Activated CD4-positive, alpha-beta memory T cell treated with anti-CD3 and anti-CD28 coated beads, Interleukin-2, amount 10 ng/mL, durations not matched to agents 7 days and 5 days (primary cell): ENCODE measurements at regions not wholly inside any gene's neighbourhood (a gene's known extent, or its start where the extent isn't known, plus 50 kb on each side); places are given as distances from the start of the nearest gene placed in this dataset.
A peak's percentile ranks its signal among the peaks of the same experiment; 100 is the strongest.

ENCODE experiments used
- CTCF ChIA-PET: fragments of 350-600 bp; sonication (Branson Sonifier 250); formaldehyde crosslinking; loops from one replicate; lab custom pipeline; 2021; ENCODE audit warnings: antibody characterized with exemption, inconsistent platforms; lab: Charles Lee
- POLR2A ChIA-PET: fragments of 350-600 bp; sonication (Branson Sonifier 250); formaldehyde crosslinking; loops from one replicate; lab custom pipeline; 2021; ENCODE audit warnings: antibody characterized with exemption; lab: Charles Lee
- DNase-seq: peaks from one replicate; pipeline ENCODE4 v3.0.0-alpha.2; 2020
- H3K27ac Mint-ChIP-seq: one replicate; pipeline ENCODE4 v1.8.0; 2021; ENCODE audit warnings: mild to moderate bottlenecking, mixed read lengths
- H3K27me3 Mint-ChIP-seq: one replicate; pipeline ENCODE4 v1.8.0; 2021; ENCODE audit warnings: mixed read lengths
- H3K36me3 Mint-ChIP-seq: one replicate; pipeline ENCODE4 v1.8.0; 2021; ENCODE audit warnings: low read depth, mixed read lengths
- H3K4me1 Mint-ChIP-seq: one replicate; pipeline ENCODE4 v1.8.0; 2021; ENCODE audit warnings: mixed read lengths
- H3K4me3 Mint-ChIP-seq: one replicate; pipeline ENCODE4 v1.8.0; 2021; ENCODE audit warnings: mild to moderate bottlenecking, mixed read lengths
- H3K9me3 Mint-ChIP-seq: one replicate; pipeline ENCODE4 v1.8.0; 2021; ENCODE audit warnings: mixed read lengths

- Mint-ChIP-seq H3K36me3 (no peaks in the 10 kb centered on the region), H3K4me3 (no peak overlapping the region), H3K27me3 (no peaks in the 10 kb centered on the region), H3K4me1 (no peaks in the 10 kb centered on the region), H3K27ac (no peak overlapping the region), H3K9me3 (no peaks in the 10 kb centered on the region)
- ChIA-PET CTCF (no interaction called here), POLR2A (no interaction called here)
- DNase-seq: no peak
These were observed 601.9 kb downstream of the MRPL39 start for GRCh38 chr21:25005388-25005787.

DNA sequence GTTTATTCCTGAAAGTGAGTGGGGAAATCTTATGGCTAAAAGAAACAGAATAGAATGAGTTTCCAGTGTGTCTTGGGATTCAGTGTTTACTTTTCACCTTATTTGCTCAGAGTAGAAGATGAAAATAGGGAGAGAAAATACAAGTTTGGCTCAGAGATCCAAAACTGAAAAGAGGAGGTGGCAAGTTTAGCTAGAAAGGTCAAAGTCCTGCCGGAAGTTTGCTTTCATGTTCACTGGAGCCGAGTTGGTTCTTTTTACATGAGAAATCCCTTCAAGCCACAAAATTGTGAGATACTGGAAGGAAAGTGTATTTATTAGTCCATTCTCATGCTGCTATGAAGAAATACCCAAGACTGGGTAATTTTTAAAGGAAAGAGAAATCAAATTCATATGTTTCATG lies 604.6 kb downstream of the MRPL39 start:
- no peak for DNase-seq
- Mint-ChIP-seq H3K4me3 (no peak overlapping the region), H3K4me1 (no peaks in the 10 kb centered on the region), H3K27ac (no peak overlapping the region), H3K27me3 (no peaks in the 10 kb centered on the region), H3K36me3 (no peaks in the 10 kb centered on the region), H3K9me3 (no peaks in the 10 kb centered on the region)
- ChIA-PET POLR2A (no interaction called here), CTCF (no interaction called here)

DNA sequence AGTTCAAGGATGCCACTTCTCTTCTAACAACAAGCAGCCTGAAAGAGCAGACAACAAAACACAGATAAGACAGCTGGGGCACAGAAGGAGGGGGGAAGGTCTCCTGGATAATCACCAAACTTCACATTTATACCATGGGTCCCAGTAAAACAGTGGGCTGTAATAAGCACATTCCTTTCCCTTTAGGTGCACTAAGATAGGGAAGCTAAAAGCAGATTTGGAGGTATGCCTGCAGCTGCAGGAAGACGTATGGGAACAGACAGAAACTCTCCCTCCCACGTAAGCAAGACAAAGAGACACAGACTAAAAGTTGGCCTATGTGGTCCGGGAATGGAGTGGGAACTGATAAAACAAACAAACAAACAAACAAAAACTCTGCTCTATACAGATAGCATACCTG lies 612.1 kb downstream of the MRPL39 start:
- Mint-ChIP-seq H3K27ac (no peak overlapping the region), H3K4me1 (no peaks in the 10 kb centered on the region), H3K36me3 (no peaks in the 10 kb centered on the region), H3K9me3 (peaks cover 5% of the 10 kb centered on the region), H3K4me3 (no peak overlapping the region), H3K27me3 (no peaks in the 10 kb centered on the region)
- CTCF ChIA-PET: no interaction called here
- DNase-seq: no peak
- POLR2A ChIA-PET: no interaction called here

DNA sequence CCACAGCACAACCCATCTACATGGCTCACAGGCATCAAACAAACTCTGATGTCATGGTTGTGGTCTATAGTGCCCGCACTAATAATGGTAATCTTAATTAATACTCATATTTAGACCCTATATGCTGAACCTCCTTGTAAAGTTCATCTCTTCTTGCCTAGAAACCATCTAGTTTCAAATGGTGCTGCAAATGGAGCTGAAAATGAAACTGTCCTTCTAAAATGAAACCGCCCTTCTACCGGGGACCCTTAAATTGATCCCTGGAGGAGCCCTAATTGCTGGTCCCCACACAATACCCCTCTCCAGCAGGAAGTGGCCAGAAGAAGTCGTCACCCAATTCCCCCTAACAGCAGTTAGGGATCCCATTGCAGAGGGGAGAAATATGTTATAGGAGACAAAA lies 612.6 kb downstream of the MRPL39 start:
- no peak overlapping the region for H3K27ac Mint-ChIP-seq
- ChIA-PET POLR2A (no interaction called here), CTCF (no interaction called here)
- H3K9me3 Mint-ChIP-seq: peaks cover 5% of the 10 kb centered on the region
- no peak overlapping the region for H3K4me3 Mint-ChIP-seq
- H3K27me3 Mint-ChIP-seq: no peaks in the 10 kb centered on the region
- DNase-seq: no peak
- no peaks in the 10 kb centered on the region for H3K4me1 Mint-ChIP-seq
- H3K36me3 Mint-ChIP-seq: no peaks in the 10 kb centered on the region

GRCh38 chr21:24989516-24989915 lies 617.8 kb downstream of the MRPL39 start:
- Mint-ChIP-seq H3K36me3 (no peaks in the 10 kb centered on the region), H3K4me3 (no peak overlapping the region), H3K4me1 (no peaks in the 10 kb centered on the region), H3K27me3 (no peaks in the 10 kb centered on the region), H3K9me3 (peaks cover 5% of the 10 kb centered on the region), H3K27ac (no peak overlapping the region)
- CTCF ChIA-PET: no interaction called here
- POLR2A ChIA-PET: no interaction called here
- no peak for DNase-seq

DNA sequence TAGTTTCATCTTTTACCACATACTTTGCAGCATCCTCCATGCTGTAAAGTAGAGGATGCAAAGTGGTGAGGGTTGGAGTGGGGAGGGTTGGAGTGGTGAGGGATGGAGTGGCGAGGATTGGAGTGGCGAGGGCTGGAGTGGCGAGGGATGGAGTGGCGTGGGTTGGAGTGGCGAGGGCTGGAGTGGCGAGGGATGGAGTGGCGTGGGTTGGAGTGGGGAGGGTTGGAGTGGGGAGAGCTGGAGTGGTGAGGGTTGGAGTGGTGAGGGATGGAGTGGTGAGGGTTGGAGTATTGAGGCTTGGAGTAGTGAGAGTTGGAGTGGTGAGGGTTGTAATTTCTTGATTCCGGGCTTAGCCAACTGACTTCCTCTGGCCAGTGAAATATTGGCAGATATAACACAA lies 618.3 kb downstream of the MRPL39 start:
- H3K4me1 Mint-ChIP-seq: no peaks in the 10 kb centered on the region

GRCh38 chr21:24976238-24976637 lies 631.0 kb downstream of the MRPL39 start:
- Mint-ChIP-seq H3K27ac (no peak overlapping the region), H3K27me3 (no peaks in the 10 kb centered on the region), H3K4me1 (no peaks in the 10 kb centered on the region), H3K9me3 (peaks cover 4% of the 10 kb centered on the region), H3K4me3 (no peak overlapping the region), H3K36me3 (no peaks in the 10 kb centered on the region)
- ChIA-PET CTCF (no interaction called here), POLR2A (no interaction called here)
- no peak for DNase-seq

More for the DNA sequence above, 618.3 kb downstream of the MRPL39 start:
- no peak overlapping the region for H3K27ac Mint-ChIP-seq
- POLR2A ChIA-PET: no interaction called here
- CTCF ChIA-PET: no interaction called here
- no peaks in the 10 kb centered on the region for H3K27me3 Mint-ChIP-seq
- peaks cover 5% of the 10 kb centered on the region for H3K9me3 Mint-ChIP-seq
- no peak overlapping the region for H3K4me3 Mint-ChIP-seq
- DNase-seq: no peak
- H3K36me3 Mint-ChIP-seq: no peaks in the 10 kb centered on the region

GRCh38 chr21:24969068-24969467 lies 638.2 kb downstream of the MRPL39 start:
- Mint-ChIP-seq H3K27ac (no peak overlapping the region), H3K27me3 (no peaks in the 10 kb centered on the region), H3K4me3 (no peak overlapping the region), H3K36me3 (no peaks in the 10 kb centered on the region), H3K9me3 (peaks cover 8% of the 10 kb centered on the region), H3K4me1 (no peaks in the 10 kb centered on the region)
- ChIA-PET POLR2A (no interaction called here), CTCF (interaction anchor here (0.9 kb wide), 1 partner anchor 76 kb away, joined by 3 read pairs; no protein-coding TSS in a partner anchor)
- no peak for DNase-seq

GRCh38 chr21:24955275-24955961 lies 651.9 kb downstream of the MRPL39 start:
- Mint-ChIP-seq H3K4me3 (no peak overlapping the region), H3K27me3 (no peaks in the 10 kb centered on the region)
- POLR2A ChIA-PET: no interaction called here

DNA sequence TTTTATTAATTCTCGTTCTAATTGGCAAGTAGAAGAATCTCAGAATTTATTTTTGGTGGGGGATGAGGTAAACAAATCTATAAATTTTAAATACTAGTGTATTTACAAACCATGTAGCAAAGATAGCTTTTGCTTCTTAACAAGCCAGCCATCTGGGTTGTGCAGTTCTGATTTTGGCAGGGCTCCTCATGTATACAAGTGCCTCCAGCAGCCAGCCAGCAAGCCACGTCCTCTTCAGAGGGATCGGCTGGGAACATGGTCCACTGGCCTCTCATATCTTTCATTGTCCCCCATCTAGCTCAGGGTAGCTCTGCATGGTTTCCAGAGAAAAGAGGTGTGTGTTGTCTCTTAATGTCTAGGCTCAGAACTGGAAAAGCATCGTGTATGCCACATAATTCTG lies 659.1 kb downstream of the MRPL39 start:
- DNase-seq: no peak
- Mint-ChIP-seq H3K36me3 (no peaks in the 10 kb centered on the region), H3K4me3 (no peak overlapping the region), H3K27me3 (no peaks in the 10 kb centered on the region), H3K4me1 (no peaks in the 10 kb centered on the region), H3K27ac (no peak overlapping the region), H3K9me3 (peaks cover 3% of the 10 kb centered on the region)
- ChIA-PET POLR2A (no interaction called here), CTCF (no interaction called here)

More at GRCh38 chr21:24955275-24955961, 651.9 kb downstream of the MRPL39 start:
- CTCF ChIA-PET: no interaction called here
- DNase-seq: peak; percentile 21
- H3K4me1 Mint-ChIP-seq: peaks cover 7% of the 10 kb centered on the region
- H3K36me3 Mint-ChIP-seq: no peaks in the 10 kb centered on the region
- peak overlapping the region; percentile 10 for H3K27ac Mint-ChIP-seq
- H3K9me3 Mint-ChIP-seq: peaks cover 3% of the 10 kb centered on the region

GRCh38 chr21:24945910-24946309 lies 661.4 kb downstream of the MRPL39 start:
- Mint-ChIP-seq H3K9me3 (no peaks in the 10 kb centered on the region), H3K4me3 (no peak overlapping the region), H3K27me3 (no peaks in the 10 kb centered on the region), H3K36me3 (no peaks in the 10 kb centered on the region), H3K27ac (no peak overlapping the region), H3K4me1 (no peaks in the 10 kb centered on the region)
- no peak for DNase-seq
- ChIA-PET POLR2A (no interaction called here), CTCF (no interaction called here)

GRCh38 chr21:24941316-24942185 lies 665.7 kb downstream of the MRPL39 start:
- Mint-ChIP-seq H3K4me3 (no peak overlapping the region), H3K27me3 (no peaks in the 10 kb centered on the region), H3K36me3 (no peaks in the 10 kb centered on the region), H3K4me1 (no peaks in the 10 kb centered on the region), H3K27ac (no peak overlapping the region), H3K9me3 (no peaks in the 10 kb centered on the region)
- ChIA-PET POLR2A (no interaction called here), CTCF (no interaction called here)
- no peak for DNase-seq

GRCh38 chr21:24939291-24939690 lies 668.0 kb downstream of the MRPL39 start:
- no peaks in the 10 kb centered on the region for H3K36me3 Mint-ChIP-seq
- DNase-seq: no peak
- H3K27ac Mint-ChIP-seq: no peak overlapping the region
- H3K27me3 Mint-ChIP-seq: no peaks in the 10 kb centered on the region
- no peaks in the 10 kb centered on the region for H3K4me1 Mint-ChIP-seq
- H3K4me3 Mint-ChIP-seq: no peak overlapping the region
- no peaks in the 10 kb centered on the region for H3K9me3 Mint-ChIP-seq
- ChIA-PET POLR2A (no interaction called here), CTCF (interaction anchor here (0.7 kb wide), 1 partner anchor 140 kb away, joined by 3 read pairs; no protein-coding TSS in a partner anchor)
